ENCODE measurements at regions not wholly inside any gene's neighbourhood (a gene's known extent, or its start where the extent isn't known, plus 50 kb on each side); places are given as distances from the start of the nearest gene placed in this dataset.

DNA sequence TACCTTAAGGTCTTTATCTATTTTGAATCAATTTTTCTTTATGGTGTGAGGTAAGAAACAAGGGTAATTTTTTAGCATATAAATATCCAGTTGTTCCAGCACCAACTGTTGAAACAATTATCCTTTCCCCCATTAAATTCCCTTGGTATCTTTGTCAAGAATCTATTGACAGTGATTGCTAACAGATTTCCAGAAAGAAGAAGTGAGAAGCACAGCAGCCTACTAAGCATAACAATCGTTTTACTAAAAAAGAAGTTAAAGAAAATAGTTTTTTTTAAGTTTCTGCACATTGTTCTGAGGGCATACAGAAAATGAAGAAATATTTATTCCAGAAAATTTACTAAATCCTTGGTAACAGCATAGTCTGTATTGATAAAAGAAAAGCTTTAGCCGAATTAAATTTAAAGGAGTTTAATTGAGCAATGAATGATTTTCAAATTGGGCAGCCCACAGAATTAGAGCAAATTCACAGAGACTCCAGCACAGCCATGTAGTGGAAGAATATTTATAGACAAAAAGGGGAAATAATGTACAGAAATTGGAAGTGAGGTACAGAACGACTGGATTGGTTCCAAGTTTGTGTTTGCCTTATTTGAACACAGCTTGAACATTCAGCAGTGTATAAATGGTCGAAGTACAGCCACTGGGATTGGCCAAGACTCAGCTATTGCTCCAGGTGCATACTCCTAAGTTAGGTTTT, 97.9 kb upstream of the UST start:
- intact Hi-C loops (cut with DNase I; ENCODE audit: low total_unique reads) = no loop called here
- H3K36me3 ChIP-seq = no peaks in the 10 kb centered on the region
- no peaks in the 10 kb centered on the region for H3K9me3 ChIP-seq
- TF ChIP-seq, protein P1, sequence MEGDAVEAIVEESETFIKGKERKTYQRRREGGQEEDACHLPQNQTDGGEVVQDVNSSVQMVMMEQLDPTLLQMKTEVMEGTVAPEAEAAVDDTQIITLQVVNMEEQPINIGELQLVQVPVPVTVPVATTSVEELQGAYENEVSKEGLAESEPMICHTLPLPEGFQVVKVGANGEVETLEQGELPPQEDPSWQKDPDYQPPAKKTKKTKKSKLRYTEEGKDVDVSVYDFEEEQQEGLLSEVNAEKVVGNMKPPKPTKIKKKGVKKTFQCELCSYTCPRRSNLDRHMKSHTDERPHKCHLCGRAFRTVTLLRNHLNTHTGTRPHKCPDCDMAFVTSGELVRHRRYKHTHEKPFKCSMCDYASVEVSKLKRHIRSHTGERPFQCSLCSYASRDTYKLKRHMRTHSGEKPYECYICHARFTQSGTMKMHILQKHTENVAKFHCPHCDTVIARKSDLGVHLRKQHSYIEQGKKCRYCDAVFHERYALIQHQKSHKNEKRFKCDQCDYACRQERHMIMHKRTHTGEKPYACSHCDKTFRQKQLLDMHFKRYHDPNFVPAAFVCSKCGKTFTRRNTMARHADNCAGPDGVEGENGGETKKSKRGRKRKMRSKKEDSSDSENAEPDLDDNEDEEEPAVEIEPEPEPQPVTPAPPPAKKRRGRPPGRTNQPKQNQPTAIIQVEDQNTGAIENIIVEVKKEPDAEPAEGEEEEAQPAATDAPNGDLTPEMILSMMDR (IDR thresholded peaks at IDR 0.05) = no peak
- no peak for TF ChIP-seq POLR2A (IDR thresholded peaks at IDR 0.05)
- no peak for DNase-seq
- no peak overlapping the region for H3K27ac ChIP-seq
- H3K4me3 ChIP-seq = no peak overlapping the region
- H3K4me1 ChIP-seq = peaks cover 0 to 3% of the 10 kb centered on the region in 2 donors
- no peaks in the 10 kb centered on the region for H3K27me3 ChIP-seq

DNA sequence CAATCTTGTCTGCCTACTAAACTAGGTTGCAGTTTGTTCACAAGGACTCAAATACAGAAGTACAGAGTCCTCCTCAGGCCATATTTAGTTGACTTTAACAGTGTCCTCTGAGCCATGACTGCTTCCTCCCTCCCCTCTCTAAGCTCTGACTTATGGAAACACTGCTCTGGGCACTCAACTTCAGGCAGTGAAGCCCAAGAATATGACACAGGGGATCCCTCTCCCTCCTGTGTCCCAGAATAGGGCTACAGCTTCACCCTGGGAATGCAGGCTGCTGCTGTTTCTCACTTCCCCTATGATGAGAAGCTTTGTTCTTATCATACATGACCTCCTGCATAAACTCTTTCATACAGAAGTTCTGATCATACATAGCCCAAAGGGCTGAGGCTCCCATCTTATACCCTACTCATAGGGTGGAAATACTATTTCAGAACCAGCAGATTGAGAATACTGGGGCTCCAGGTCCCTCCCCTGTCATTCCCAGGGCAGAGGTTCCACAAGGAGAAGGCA, 97.3 kb upstream of the UST start:
- H3K9me3 ChIP-seq = no peaks in the 10 kb centered on the region
- intact Hi-C loops (cut with DNase I; ENCODE audit: low total_unique reads) = no loop called here
- H3K27ac ChIP-seq = no peak overlapping the region
- H3K27me3 ChIP-seq = no peaks in the 10 kb centered on the region
- H3K4me1 ChIP-seq = peaks cover 0 to 3% of the 10 kb centered on the region in 2 donors
- no peak overlapping the region for H3K4me3 ChIP-seq
- no peaks in the 10 kb centered on the region for H3K36me3 ChIP-seq
- DNase-seq = no peak
- TF ChIP-seq POLR2A (IDR thresholded peaks at IDR 0.05) = no peak
- TF ChIP-seq, protein P1 (IDR thresholded peaks at IDR 0.05) = no peak

DNA sequence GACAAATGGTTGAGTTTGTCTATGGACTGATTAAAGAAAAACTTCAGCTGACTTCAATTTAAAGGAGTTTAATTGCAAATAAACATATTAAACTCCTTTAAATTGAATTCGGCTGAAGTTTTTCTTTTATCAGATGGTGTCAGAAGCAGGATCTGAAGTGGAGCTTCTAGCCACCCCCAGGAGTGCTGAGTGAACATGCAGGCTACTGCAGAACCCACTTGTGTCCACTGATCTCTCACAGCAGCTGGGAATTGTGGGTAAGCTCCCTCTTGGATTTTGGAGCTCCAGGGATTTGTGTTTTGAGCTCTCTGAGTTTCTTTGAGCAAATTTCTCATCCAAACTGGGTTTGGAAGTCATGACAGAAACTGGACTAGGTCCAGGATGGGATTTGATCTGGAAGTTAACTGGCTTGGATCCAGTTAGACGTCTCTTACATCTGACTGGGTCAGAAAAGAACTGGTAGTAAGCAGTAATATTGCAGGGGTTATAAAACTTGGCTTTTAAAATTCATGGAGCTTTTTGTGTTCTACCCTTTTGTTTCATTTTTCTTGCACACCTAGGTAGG, 95.8 kb upstream of the UST start:
- H3K27ac ChIP-seq = no peak overlapping the region
- no peaks in the 10 kb centered on the region for H3K36me3 ChIP-seq
- no peak for DNase-seq
- no peaks in the 10 kb centered on the region for H3K9me3 ChIP-seq
- TF ChIP-seq, protein P1 (IDR thresholded peaks at IDR 0.05) = no peak
- no peak for TF ChIP-seq POLR2A (IDR thresholded peaks at IDR 0.05)
- H3K4me3 ChIP-seq = no peak overlapping the region
- intact Hi-C loops (cut with DNase I; ENCODE audit: low total_unique reads) = no loop called here
- H3K27me3 ChIP-seq = no peaks in the 10 kb centered on the region
- peaks cover 0 to 3% of the 10 kb centered on the region in 2 donors for H3K4me1 ChIP-seq

DNA sequence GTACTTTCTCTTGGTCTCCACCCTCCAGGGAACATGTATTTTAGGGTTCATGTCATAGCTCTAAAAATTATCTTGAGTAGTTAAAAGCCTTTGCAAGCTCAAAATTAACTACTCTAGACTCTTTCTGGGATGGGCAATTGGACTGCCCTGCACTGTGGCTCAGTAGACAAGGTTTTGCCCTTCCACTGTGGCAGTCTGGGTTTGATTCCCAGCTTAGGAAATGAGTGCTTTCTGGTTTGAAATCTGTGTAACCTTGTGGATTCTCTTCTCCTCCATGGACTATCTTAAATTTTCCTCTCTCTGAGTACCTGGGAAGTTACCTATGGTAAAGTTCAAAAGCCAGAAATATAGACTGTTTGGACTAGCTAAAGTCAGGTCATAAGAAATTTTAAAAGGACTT, 94.6 kb upstream of the UST start:
- Histone ChIP-seq H3K27ac (no peak overlapping the region), H3K4me1 (peaks cover 0 to 3% of the 10 kb centered on the region in 2 donors)
- TF ChIP-seq, protein P1 (IDR thresholded peaks at IDR 0.05) = no peak
- TF ChIP-seq POLR2A (IDR thresholded peaks at IDR 0.05) = no peak

DNA sequence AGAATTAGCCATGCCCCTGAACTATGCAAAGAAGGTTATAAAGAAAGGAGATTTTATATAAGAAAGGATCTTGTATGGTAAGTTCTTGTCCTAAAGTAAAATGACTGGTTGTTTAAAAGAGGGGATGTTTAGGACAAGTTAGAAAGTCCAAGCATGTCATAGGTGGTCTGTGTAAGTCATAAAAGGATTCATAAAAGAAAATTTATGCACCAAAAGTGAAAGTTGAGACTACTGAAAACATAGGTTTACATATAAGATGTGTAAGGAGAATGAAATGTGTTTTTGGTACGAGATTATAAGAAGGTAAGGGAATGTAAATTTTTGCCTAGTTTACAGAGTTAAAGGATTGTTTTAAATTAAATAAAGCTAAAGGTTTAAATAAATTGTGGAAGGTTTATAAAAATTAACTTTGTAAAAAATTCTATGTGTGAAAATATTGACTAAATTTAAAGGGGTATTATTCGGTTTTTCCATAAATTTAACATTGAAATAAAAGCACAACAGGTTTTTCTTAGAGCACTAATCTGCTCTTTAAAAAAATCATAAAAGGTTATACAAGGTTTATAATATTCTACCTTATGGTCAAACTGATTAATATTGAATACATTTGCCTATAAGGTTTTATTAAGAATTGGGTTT, 93.6 kb upstream of the UST start:
- no peaks in the 10 kb centered on the region for H3K36me3 ChIP-seq
- peaks cover 0 to 3% of the 10 kb centered on the region in 2 donors for H3K4me1 ChIP-seq
- H3K9me3 ChIP-seq = no peaks in the 10 kb centered on the region
- DNase-seq = no peak
- H3K4me3 ChIP-seq = no peak overlapping the region
- H3K27me3 ChIP-seq = no peaks in the 10 kb centered on the region
- intact Hi-C loops (cut with DNase I; ENCODE audit: low total_unique reads) = no loop called here
- no peak overlapping the region for H3K27ac ChIP-seq
- TF ChIP-seq, protein P1 (IDR thresholded peaks at IDR 0.05) = no peak
- TF ChIP-seq POLR2A (IDR thresholded peaks at IDR 0.05) = no peak

More for the DNA sequence above, 94.6 kb upstream of the UST start:
- Histone ChIP-seq H3K4me3 (no peak overlapping the region), H3K27me3 (no peaks in the 10 kb centered on the region), H3K9me3 (no peaks in the 10 kb centered on the region), H3K36me3 (no peaks in the 10 kb centered on the region)
- intact Hi-C loops (cut with DNase I; ENCODE audit: low total_unique reads) = no loop called here
- DNase-seq = no peak

All from uterus (tissue), 3 donors.